ENCODE measurements at regions not wholly inside any gene's neighbourhood (a gene's known extent, or its start where the extent isn't known, plus 50 kb on each side); places are given as distances from the start of the nearest gene placed in this dataset.
"Not testable (repeated sequence)": the region's sequence is repeated elsewhere in the genome, so short reads cannot be mapped to it uniquely, and the experiment has no call there.

DNA sequence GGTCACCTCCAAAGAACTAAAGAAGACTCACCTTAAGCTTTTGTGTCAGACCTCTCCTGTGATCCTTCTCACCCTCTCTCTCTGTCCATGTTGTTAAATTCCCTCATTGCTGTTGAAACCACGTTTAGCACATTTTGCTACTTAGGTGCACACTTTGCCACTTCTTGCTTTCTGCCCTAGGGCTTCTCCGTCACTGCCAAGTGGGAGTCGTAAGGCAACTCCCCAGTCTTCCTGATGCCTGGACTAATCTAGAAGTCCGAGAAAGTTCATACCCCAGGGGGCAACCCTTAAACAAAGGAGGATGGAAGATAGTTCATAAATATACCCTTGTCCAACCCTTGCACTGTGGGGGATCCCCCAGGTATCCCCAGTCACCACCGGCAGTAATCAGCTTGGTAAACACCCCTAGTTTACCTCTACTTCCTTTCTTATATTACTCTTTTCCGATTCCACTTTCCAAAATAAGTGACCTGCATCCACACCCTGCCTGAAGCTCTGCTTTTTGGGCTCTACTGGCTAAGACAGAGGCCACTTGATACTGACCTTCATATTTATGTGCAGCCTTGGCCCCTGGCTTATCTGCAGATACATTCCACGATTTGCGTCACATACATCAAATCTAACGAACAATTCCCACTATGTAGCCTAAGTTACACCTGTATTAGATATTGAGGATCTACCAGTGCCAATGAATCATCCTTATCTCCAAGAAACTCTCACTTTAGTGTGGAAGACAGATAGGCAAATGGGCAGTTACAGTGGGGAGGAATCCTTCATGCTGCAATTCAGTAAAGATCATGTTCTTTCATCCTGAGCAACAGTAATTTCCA lies 776.2 kb downstream of the RNF144A start:
- DNase-seq = no peak

DNA sequence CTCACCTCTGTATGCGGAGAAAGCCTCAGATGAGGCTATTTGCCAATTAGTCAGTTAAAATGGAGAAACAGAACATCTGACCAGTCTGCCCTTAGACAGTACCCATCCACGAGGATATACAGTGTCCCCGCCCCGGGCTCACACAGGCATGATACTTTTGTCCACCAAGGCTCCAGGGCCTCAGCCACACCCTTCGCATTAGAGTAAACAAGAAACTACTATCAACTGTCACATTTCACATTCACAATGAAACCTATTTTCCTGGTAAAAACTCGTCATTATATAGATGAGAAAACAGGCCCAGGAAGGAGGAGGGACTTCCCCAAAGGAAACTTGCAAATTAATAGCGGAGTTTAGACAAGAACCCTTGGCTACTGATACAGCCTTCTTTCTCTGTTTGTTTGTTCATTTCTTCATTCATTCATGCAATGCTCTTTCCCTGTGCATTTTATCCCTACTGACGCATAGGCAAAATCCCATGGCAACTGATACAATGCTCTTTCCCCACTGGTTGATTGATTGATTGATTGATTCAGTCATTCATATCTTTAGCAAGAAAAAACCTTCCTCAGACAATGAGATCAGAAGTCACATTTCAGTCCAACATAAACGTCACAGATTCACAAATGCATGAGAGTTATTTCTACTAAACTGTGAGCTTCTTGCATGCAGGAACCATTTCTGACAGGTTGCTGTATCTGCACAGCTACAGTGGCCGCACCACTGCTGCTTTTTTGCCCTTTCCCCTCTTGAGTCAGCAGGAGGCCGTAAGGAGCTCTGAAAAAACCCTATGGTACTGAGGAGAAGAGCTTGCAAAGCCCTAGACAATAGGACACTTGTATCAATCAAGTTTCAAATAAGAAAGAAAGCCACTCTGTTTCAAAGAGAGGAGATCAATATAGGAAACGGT lies 777.1 kb downstream of the RNF144A start:
- no peak for DNase-seq

DNA sequence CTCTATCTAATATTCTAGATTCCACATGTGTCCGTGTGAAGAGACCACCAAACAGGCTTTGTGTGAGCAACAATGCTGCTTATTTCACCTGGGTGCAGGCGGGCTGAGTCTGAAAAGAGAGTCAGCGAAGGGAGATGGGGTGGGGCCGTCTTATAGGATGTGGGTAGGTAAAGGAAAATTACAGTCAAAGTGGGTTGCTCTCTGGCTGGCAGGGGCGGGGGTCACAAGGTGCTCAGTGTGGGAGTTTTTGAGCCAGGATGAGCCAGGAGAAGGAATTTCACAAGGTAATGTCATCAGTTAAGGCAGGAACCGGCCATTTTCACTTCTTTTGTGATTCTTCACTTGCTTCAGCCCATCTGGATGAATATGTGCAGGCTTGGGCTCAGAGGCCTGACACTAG lies 779.3 kb downstream of the RNF144A start:
- DNase-seq = not testable (repeated sequence)

DNA sequence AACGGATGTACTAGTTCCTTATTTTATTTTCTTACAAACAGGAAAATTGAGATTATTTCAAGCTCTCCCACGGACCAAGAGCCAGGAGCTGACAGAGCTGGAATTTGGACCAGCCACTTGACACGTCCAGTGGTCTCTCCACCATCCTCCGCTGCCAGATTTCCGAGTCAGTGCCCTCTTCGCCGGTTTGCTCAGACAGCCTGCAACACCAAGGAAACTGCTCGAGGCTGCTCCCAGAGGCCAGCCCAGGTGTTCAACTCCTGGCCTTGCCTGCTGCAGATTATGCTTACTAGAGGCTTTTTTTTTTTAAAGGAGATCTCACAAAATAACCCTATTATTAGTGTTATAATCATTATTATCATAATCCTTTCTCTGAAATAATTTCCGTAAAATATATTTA lies 779.8 kb downstream of the RNF144A start:
- no peak for DNase-seq

DNA sequence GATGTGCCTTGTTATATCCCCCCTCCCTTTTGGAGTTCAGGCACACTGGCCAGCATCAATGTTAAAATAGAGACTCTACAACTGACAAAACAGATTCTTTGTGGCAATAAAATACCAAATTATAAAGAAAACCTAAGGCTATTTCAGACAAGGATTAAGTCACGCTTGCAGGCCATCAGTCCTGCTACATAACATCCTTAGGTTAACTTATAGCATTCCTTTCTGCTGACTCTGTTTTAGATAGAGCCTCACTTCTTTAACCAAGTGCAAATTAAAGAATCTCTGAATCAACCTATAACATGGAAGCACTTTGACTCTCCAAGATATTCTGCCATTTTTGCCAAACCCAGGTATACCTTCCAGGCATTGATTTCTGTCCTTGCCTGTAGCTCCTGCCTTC lies 784.6 kb downstream of the RNF144A start:
- no peak for DNase-seq

GRCh38 chr2:7703048-7703447 lies 785.8 kb downstream of the RNF144A start:
- no peak for DNase-seq

- no peak for DNase-seq
These were observed 786.4 kb downstream of the RNF144A start for GRCh38 chr2:7703543-7704144.

DNA sequence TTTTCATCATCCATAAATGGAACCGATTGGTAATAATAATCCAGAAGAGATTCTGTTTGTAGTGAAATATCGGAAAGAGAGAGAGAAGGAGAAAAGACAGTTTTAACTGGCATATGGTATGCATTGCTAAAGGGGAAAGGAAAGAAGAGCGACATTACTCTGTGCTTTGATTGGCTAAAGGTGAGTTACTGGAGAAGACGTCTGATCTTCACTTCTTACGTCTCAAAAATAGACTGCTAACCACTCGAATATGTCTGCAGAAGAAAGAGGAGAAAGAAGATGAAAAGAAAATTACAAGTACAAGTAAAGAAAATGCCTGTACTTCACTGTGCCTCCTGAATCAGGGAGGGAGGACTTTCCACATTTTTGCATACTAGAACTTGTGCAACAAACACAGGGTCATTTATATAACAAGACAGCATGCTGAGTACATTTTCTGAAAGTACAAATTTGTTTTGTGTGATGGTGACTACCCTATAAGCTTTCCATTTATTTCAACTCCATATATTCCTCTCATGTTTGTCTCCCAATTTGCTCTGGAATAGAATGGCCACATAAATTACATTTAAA lies 787.2 kb downstream of the RNF144A start:
- no peak for DNase-seq

DNA sequence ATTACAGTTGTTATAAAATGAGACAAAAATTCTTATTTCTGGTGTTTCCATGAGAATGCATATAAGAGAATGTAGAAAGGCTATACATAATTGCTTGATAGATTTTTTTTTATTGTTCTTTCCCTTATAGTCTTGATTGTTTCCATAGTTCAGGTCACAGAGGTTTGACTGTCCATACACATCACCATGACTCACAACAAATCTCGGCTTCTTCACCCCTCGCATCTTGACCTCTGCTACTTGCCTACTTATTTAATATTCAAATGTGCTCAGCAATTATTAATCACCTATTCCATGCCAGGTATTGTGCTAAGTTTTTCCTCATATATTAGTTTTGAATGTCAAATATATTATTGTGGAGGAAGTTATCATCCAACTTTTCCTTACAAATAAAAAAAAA lies 789.6 kb downstream of the RNF144A start:
- no peak for DNase-seq

- DNase-seq = no peak
These were observed 790.5 kb downstream of the RNF144A start for GRCh38 chr2:7707723-7708122.

- no peak for DNase-seq
These were observed 792.7 kb downstream of the RNF144A start for GRCh38 chr2:7709907-7710306.

GRCh38 chr2:7711167-7711566 lies 794.0 kb downstream of the RNF144A start:
- no peak for DNase-seq

GRCh38 chr2:7719876-7720275 lies 802.7 kb downstream of the RNF144A start:
- DNase-seq = no peak

DNA sequence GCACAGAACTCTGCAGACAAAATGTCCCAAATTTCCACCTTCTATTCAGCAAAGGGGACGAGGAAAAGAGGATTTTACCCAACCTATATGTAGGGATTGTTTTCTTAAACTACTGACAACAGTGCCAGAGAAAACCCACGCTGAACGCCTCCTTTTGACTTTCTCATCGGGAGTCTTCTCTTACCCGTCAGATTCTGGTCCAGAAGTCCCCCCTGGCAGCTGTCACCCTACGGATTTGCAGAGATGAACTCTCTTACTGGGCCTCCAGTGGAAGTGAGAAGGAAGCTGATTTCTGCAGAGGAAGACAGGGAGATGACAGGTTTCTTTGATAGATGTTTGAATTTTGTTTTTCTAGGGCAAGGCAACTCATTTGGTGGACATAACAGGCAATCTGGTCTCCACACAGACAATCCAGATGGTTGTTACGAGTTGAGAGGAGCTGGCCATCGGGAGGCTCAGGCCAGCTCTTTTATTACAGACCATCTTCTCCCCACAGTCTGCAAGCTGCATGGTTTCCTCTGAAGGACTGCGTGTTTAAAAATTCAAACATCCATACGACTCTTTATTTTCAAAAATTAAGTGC lies 804.3 kb downstream of the RNF144A start:
- no peak for DNase-seq

DNA sequence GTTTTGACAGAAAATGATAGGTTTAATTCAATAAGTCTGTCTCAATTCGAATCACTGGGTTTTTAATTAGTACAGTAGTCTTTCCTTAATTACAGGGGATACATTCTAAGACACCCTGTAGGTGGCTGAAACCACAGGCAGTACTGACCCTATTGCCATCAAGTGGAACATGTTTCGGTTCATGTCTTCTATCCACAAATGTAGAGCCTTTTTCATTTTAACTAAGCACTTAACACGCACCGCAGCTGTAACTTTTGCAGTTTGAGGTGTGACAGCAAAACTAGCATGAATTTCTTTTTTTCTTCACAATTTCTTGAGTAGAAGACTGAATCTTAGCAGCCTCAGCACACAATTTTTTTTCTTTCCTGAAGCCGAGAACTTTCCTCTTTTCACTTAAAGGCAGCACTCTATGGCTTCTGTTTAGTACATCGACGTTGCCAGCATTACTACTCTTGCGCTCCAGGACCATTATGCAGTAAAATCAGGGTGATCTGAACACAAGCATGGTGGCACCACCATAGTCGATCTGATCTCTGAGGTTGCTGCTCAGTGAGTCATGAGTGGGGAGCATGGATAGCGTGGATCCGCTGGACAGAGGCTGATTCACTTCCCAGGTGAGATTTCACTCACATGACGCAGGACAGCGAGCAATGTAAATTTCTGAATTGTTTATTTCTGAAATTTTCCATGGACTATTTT lies 805.1 kb downstream of the RNF144A start:
- no peak for DNase-seq

DNA sequence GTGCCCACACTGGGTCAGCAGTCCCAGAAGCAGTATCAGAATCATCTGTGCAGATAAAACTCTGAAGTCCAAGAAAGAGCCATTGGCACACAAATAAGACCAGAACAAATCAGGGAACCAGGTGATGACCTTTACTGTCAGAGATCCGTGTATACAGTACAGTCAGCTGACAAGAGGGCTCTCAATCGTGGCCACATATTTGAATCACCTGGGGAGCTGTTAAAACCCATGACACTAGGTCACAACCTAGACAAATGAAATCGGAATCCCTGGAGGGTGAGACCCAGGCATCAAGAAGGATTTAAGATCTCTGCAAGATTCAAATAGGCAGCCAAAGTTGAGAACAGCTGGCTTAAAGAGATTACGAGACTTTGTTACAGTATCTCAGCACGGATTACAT lies 807.1 kb downstream of the RNF144A start:
- no peak for DNase-seq

DNA sequence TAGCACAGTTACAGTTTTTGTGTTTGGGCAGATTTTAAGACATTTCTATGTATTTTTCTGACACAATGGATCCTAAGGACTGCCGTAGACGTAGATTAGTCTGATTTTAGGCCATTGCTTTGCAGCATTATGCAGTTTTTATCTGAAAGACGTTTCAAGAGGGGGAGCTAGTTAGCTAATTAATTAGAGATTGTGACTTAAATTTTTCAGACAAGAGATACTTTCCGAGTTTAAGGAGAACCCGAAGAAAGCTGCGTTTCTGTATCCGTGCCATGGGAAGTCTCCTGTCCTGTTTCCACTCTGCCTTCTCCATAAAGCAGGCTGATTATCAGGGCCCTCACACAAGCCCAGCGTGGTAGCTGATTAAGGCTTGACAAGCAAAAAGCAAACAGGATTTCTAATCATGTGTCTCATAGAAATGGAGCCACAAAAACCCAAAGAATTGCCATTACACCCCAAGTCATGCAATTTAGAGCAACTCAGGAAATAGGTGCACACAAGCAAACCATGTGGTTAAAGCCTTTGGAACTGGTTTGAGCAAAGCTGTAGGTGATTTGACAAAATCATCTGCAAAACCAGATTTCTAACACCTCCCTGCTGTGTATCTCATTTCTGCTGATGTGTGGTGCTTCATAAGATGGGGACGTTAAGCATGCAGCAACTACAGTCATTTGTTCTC lies 808.1 kb downstream of the RNF144A start:
- no peak for DNase-seq

DNA sequence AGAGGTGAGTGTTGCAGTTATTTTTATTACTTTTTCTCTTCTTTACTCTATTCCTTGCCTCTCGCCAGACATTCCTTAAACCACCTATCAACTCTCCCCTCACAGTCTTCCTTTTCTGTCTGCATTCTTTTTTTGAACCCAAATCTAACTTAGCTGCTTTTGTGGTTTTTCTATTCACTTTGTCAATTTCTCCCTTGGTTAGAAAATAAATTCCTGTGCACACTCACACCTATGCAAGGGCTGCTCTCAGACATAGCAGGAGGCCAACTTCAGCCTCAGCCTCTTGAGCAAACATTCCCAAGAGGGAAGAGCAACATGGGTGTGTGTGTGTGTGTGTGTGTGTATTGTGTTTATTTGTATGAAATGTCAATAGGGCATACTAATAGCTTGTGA lies 808.6 kb downstream of the RNF144A start:
- no peak for DNase-seq

- no peak for DNase-seq
These were observed 809.8 kb downstream of the RNF144A start for GRCh38 chr2:7726989-7727388.

DNA sequence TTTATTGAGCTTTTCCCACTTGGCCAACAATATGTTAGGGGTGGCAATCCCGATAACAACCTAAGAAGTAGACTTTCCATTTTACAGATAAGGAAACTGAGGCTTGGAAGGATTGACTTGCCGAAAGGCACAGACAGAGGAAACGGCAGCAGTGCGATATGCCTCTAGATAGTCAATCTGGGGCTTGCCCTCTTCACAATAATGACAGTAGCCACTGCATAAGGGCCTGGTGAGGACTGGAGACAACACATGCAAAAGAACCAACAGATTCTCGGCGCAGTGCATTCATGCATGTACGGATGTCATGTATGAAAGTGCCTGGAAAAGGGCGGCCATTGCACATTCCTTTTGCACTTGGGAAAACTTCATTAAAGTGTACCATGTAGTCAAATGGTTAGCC lies 811.2 kb downstream of the RNF144A start:
- no peak for DNase-seq

GRCh38 chr2:7730449-7730848 lies 813.2 kb downstream of the RNF144A start:
- no peak for DNase-seq

GRCh38 chr2:7730990-7731389 lies 813.8 kb downstream of the RNF144A start:
- no peak for DNase-seq

Measured in NCI-H510A treated with DMSO at 0.1 percent for 48 hours (cell line).